ENCODE measurements at regions not wholly inside any gene's neighbourhood (a gene's known extent, or its start where the extent isn't known, plus 50 kb on each side); places are given as distances from the start of the nearest gene placed in this dataset.

GRCh38 chr1:67515324-67516080 is 85.3 kb upstream of the SERBP1 start:
- intact Hi-C loops (cut with micrococcal nuclease) = no loop called here
- Mint-ChIP-seq H3K9me3 (no peaks in the 10 kb centered on the region), H3K27me3 (peaks cover 10% of the 10 kb centered on the region), H3K4me1 (no peaks in the 10 kb centered on the region), H3K27ac (no peak overlapping the region), H3K36me3 (ENCODE audit: low read depth) (no peaks in the 10 kb centered on the region), H3K4me3 (no peak overlapping the region)
- no peak for DNase-seq

GRCh38 chr1:67517046-67517445 is 86.8 kb upstream of the SERBP1 start:
- Mint-ChIP-seq H3K9me3 (no peaks in the 10 kb centered on the region), H3K36me3 (ENCODE audit: low read depth) (no peaks in the 10 kb centered on the region)
- intact Hi-C loops (cut with micrococcal nuclease) = no loop called here

GRCh38 chr1:67522001-67522441 is 91.8 kb upstream of the SERBP1 start:
- H3K27ac Mint-ChIP-seq = no peak overlapping the region
- no peaks in the 10 kb centered on the region for H3K27me3 Mint-ChIP-seq
- DNase-seq = no peak
- H3K4me3 Mint-ChIP-seq = no peak overlapping the region
- intact Hi-C loops (cut with micrococcal nuclease) = no loop called here
- H3K9me3 Mint-ChIP-seq = no peaks in the 10 kb centered on the region
- no peaks in the 10 kb centered on the region for H3K4me1 Mint-ChIP-seq
- H3K36me3 Mint-ChIP-seq (ENCODE audit: low read depth) = no peaks in the 10 kb centered on the region

More at GRCh38 chr1:67517046-67517445, 86.8 kb upstream of the SERBP1 start:
- H3K4me1 Mint-ChIP-seq = no peaks in the 10 kb centered on the region
- H3K27ac Mint-ChIP-seq = no peak overlapping the region
- DNase-seq = no peak
- H3K4me3 Mint-ChIP-seq = no peak overlapping the region
- peaks cover 9% of the 10 kb centered on the region for H3K27me3 Mint-ChIP-seq

GRCh38 chr1:67522793-67523192 is 92.6 kb upstream of the SERBP1 start:
- intact Hi-C loops (cut with micrococcal nuclease) = no loop called here
- Mint-ChIP-seq H3K4me1 (no peaks in the 10 kb centered on the region), H3K27me3 (peaks cover under 1% of the 10 kb centered on the region), H3K9me3 (no peaks in the 10 kb centered on the region), H3K4me3 (no peak overlapping the region), H3K27ac (no peak overlapping the region), H3K36me3 (ENCODE audit: low read depth) (no peaks in the 10 kb centered on the region)
- DNase-seq = no peak

- DNase-seq = no peak
- Mint-ChIP-seq H3K27ac (no peak overlapping the region), H3K4me3 (no peak overlapping the region), H3K9me3 (no peaks in the 10 kb centered on the region), H3K36me3 (ENCODE audit: low read depth) (no peaks in the 10 kb centered on the region), H3K4me1 (no peaks in the 10 kb centered on the region), H3K27me3 (peaks cover 2% of the 10 kb centered on the region)
- intact Hi-C loops (cut with micrococcal nuclease) = no loop called here
Measured at GRCh38 chr1:67524143-67525052, 94.2 kb upstream of the SERBP1 start.

- H3K27ac Mint-ChIP-seq = no peak overlapping the region
- H3K9me3 Mint-ChIP-seq = no peaks in the 10 kb centered on the region
- H3K4me3 Mint-ChIP-seq = no peak overlapping the region
- intact Hi-C loops (cut with micrococcal nuclease) = no loop called here
- peaks cover 2% of the 10 kb centered on the region for H3K27me3 Mint-ChIP-seq
- H3K36me3 Mint-ChIP-seq (ENCODE audit: low read depth) = no peaks in the 10 kb centered on the region
- no peaks in the 10 kb centered on the region for H3K4me1 Mint-ChIP-seq
- DNase-seq = no peak
Measured at GRCh38 chr1:67525053-67525760, 95.0 kb upstream of the SERBP1 start.

- DNase-seq = no peak
- Mint-ChIP-seq H3K27me3 (peaks cover 4% of the 10 kb centered on the region), H3K27ac (no peak overlapping the region), H3K4me3 (no peak overlapping the region), H3K4me1 (no peaks in the 10 kb centered on the region), H3K36me3 (ENCODE audit: low read depth) (no peaks in the 10 kb centered on the region), H3K9me3 (no peaks in the 10 kb centered on the region)
- intact Hi-C loops (cut with micrococcal nuclease) = no loop called here
Measured at GRCh38 chr1:67528141-67528540, 97.9 kb upstream of the SERBP1 start.

- Mint-ChIP-seq H3K4me3 (no peak overlapping the region), H3K4me1 (peaks cover 2% of the 10 kb centered on the region), H3K27ac (no peak overlapping the region), H3K27me3 (peaks cover 6% of the 10 kb centered on the region), H3K9me3 (no peaks in the 10 kb centered on the region), H3K36me3 (ENCODE audit: low read depth) (no peaks in the 10 kb centered on the region)
- intact Hi-C loops (cut with micrococcal nuclease) = no loop called here
- DNase-seq = no peak
Measured at GRCh38 chr1:67530071-67530470, 99.9 kb upstream of the SERBP1 start.

- intact Hi-C loops (cut with micrococcal nuclease) = loop anchor here (1.0 kb wide), 1 partner anchor 228 kb away; no protein-coding TSS in a partner anchor
- Mint-ChIP-seq H3K4me1 (peaks cover 2% of the 10 kb centered on the region), H3K36me3 (ENCODE audit: low read depth) (no peaks in the 10 kb centered on the region), H3K27ac (no peak overlapping the region), H3K4me3 (no peak overlapping the region), H3K27me3 (peaks cover 6% of the 10 kb centered on the region), H3K9me3 (no peaks in the 10 kb centered on the region)
- peak; percentile 59 for DNase-seq
Measured at GRCh38 chr1:67532452-67533216, 102.4 kb upstream of the SERBP1 start.

- no peak overlapping the region for H3K27ac Mint-ChIP-seq
- H3K27me3 Mint-ChIP-seq = peaks cover 4% of the 10 kb centered on the region
- H3K4me1 Mint-ChIP-seq = peaks cover 2% of the 10 kb centered on the region
- H3K4me3 Mint-ChIP-seq = no peak overlapping the region
- no peaks in the 10 kb centered on the region for H3K36me3 Mint-ChIP-seq (ENCODE audit: low read depth)
- intact Hi-C loops (cut with micrococcal nuclease) = no loop called here
- H3K9me3 Mint-ChIP-seq = no peaks in the 10 kb centered on the region
- DNase-seq = no peak
Measured at GRCh38 chr1:67534627-67535065, 104.4 kb upstream of the SERBP1 start.

GRCh38 chr1:67535474-67535873 is 105.3 kb upstream of the SERBP1 start:
- no peaks in the 10 kb centered on the region for H3K36me3 Mint-ChIP-seq (ENCODE audit: low read depth)
- H3K4me3 Mint-ChIP-seq = no peak overlapping the region
- peaks cover 2% of the 10 kb centered on the region for H3K4me1 Mint-ChIP-seq
- H3K27me3 Mint-ChIP-seq = peaks cover 4% of the 10 kb centered on the region
- DNase-seq = peak; percentile 77
- no peaks in the 10 kb centered on the region for H3K9me3 Mint-ChIP-seq
- no peak overlapping the region for H3K27ac Mint-ChIP-seq
- intact Hi-C loops (cut with micrococcal nuclease) = no loop called here

- no peak for DNase-seq
- Mint-ChIP-seq H3K9me3 (no peaks in the 10 kb centered on the region), H3K4me3 (no peak overlapping the region), H3K27ac (no peak overlapping the region), H3K27me3 (peaks cover 6% of the 10 kb centered on the region), H3K4me1 (peaks cover 2% of the 10 kb centered on the region), H3K36me3 (ENCODE audit: low read depth) (no peaks in the 10 kb centered on the region)
- intact Hi-C loops (cut with micrococcal nuclease) = no loop called here
Measured at GRCh38 chr1:67536957-67537666, 106.9 kb upstream of the SERBP1 start.

GRCh38 chr1:67537667-67538018 is 107.4 kb upstream of the SERBP1 start:
- intact Hi-C loops (cut with micrococcal nuclease) = no loop called here
- Mint-ChIP-seq H3K27me3 (peaks cover 4% of the 10 kb centered on the region), H3K4me3 (no peak overlapping the region), H3K4me1 (peaks cover 2% of the 10 kb centered on the region), H3K9me3 (no peaks in the 10 kb centered on the region), H3K27ac (no peak overlapping the region), H3K36me3 (ENCODE audit: low read depth) (no peaks in the 10 kb centered on the region)
- no peak for DNase-seq

Data from activated CD4-positive, alpha-beta T cell treated with anti-CD3 and anti-CD28 coated beads, Interleukin-2, amount 10 ng/mL, durations not matched to agents 24 days and 14 days (primary cell).